ENCODE measurements at regions not wholly inside any gene's neighbourhood (a gene's known extent, or its start where the extent isn't known, plus 50 kb on each side); places are given as distances from the start of the nearest gene placed in this dataset.

- TF ChIP-seq, protein P1, sequence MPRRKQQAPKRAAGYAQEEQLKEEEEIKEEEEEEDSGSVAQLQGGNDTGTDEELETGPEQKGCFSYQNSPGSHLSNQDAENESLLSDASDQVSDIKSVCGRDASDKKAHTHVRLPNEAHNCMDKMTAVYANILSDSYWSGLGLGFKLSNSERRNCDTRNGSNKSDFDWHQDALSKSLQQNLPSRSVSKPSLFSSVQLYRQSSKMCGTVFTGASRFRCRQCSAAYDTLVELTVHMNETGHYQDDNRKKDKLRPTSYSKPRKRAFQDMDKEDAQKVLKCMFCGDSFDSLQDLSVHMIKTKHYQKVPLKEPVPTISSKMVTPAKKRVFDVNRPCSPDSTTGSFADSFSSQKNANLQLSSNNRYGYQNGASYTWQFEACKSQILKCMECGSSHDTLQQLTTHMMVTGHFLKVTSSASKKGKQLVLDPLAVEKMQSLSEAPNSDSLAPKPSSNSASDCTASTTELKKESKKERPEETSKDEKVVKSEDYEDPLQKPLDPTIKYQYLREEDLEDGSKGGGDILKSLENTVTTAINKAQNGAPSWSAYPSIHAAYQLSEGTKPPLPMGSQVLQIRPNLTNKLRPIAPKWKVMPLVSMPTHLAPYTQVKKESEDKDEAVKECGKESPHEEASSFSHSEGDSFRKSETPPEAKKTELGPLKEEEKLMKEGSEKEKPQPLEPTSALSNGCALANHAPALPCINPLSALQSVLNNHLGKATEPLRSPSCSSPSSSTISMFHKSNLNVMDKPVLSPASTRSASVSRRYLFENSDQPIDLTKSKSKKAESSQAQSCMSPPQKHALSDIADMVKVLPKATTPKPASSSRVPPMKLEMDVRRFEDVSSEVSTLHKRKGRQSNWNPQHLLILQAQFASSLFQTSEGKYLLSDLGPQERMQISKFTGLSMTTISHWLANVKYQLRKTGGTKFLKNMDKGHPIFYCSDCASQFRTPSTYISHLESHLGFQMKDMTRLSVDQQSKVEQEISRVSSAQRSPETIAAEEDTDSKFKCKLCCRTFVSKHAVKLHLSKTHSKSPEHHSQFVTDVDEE (CRISPR knock-in tag; IDR thresholded peaks at IDR 0.05): no peak
Observed at GRCh38 chr10:44194435-44194834, 190.5 kb downstream of the CXCL12 start (continued).

DNA sequence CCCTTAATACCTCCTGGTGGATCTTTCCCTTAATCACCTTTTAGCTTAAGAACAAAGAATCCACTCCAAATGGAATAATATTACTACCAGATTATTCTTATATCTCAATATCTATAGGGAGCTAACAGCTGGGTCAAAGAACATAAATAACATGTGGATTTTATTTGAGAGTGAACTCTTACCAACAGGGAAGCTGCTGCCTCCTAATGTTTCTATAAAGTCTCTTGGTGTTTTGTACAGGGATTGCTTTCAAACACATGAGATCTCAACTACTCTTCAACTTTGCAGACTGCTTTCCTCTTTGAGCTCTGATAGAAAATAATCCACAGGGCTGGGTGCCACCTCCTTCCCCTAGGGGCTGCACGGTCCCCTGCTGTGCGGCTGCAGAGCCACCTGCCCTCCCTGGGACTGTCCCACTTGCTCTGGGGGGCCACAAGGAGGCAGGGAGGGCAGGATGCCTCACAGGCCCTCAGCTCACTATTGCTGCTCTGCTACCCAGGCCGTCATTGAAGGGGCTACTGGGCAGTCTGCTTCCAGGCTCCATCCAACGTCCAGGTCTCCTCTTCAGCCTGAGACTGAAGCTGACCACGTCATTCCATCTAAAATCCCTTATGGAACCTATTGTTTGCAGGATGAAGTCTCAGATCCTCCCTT lies 191.2 kb downstream of the CXCL12 start:
- ATAC-seq: no peak
- TF ChIP-seq, protein P2, sequence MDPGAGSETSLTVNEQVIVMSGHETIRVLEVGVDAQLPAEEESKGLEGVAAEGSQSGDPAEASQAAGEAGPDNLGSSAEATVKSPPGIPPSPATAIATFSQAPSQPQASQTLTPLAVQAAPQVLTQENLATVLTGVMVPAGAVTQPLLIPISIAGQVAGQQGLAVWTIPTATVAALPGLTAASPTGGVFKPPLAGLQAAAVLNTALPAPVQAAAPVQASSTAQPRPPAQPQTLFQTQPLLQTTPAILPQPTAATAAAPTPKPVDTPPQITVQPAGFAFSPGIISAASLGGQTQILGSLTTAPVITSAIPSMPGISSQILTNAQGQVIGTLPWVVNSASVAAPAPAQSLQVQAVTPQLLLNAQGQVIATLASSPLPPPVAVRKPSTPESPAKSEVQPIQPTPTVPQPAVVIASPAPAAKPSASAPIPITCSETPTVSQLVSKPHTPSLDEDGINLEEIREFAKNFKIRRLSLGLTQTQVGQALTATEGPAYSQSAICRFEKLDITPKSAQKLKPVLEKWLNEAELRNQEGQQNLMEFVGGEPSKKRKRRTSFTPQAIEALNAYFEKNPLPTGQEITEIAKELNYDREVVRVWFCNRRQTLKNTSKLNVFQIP (CRISPR knock-in tag; IDR thresholded peaks at IDR 0.05; ENCODE audit: borderline replicate concordance, low read depth): no peak
- TF ChIP-seq RARB (CRISPR knock-in tag; IDR thresholded peaks at IDR 0.05) (no peak), CSDC2 (CRISPR knock-in tag; IDR thresholded peaks at IDR 0.05) (no peak), BACH2 (CRISPR knock-in tag; IDR thresholded peaks at IDR 0.05; ENCODE audit: borderline replicate concordance) (no peak), ZC3H10 (CRISPR knock-in tag; IDR thresholded peaks at IDR 0.05) (no peak), ZNF70 (CRISPR knock-in tag; IDR thresholded peaks at IDR 0.05) (no peak), SNAI2 (CRISPR knock-in tag; IDR thresholded peaks at IDR 0.05) (no peak), TOX (CRISPR knock-in tag; IDR thresholded peaks at IDR 0.05; ENCODE audit: borderline replicate concordance) (no peak), ZFP30 (CRISPR knock-in tag; IDR thresholded peaks at IDR 0.05) (no peak), CSRNP3 (CRISPR knock-in tag; IDR thresholded peaks at IDR 0.05) (no peak), TCF4 (CRISPR knock-in tag; IDR thresholded peaks at IDR 0.05; ENCODE audit: borderline replicate concordance) (no peak), ESRRG (CRISPR knock-in tag; IDR thresholded peaks at IDR 0.05) (no peak), PPARA (CRISPR knock-in tag; IDR thresholded peaks at IDR 0.05; ENCODE audit: borderline replicate concordance) (no peak), ISL1 (CRISPR knock-in tag; IDR thresholded peaks at IDR 0.05) (no peak), PATZ1 (CRISPR knock-in tag; IDR thresholded peaks at IDR 0.05; ENCODE audit: borderline replicate concordance) (no peak), CREB5 (CRISPR knock-in tag; IDR thresholded peaks at IDR 0.05; ENCODE audit: low read depth) (no peak), ZFP3 (CRISPR knock-in tag; IDR thresholded peaks at IDR 0.05) (no peak), ZNF8 (CRISPR knock-in tag; IDR thresholded peaks at IDR 0.05) (no peak)

DNA sequence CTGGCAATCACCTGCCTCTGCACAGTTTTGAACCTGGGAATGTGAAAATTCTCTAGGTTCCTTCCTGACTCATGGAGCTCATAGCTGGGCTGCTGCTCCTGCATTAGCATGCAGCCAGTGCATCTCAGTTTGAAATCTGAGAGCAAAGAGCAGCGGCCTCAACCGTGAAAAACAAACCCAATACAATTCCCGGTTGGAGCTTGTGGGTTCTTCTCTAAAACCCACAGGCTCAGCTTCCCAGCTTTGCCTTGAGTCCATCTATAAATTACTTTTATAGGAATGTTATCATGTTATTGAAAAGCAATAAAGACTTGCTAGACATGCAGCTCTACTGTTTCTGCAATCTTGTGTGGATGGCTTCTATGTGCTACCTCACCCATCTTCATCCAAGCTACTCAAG lies 191.7 kb downstream of the CXCL12 start:
- TF ChIP-seq ARNTL (CRISPR knock-in tag; IDR thresholded peaks at IDR 0.05; ENCODE audit: borderline replicate concordance, low read depth): no peak
- no peak for TF ChIP-seq ESRRG (CRISPR knock-in tag; IDR thresholded peaks at IDR 0.05)
- no peak for TF ChIP-seq ZNF565 (CRISPR knock-in tag; conservative IDR thresholded peaks at IDR 0.05; ENCODE audit: low read depth)
- TF ChIP-seq SNAI2 (CRISPR knock-in tag; IDR thresholded peaks at IDR 0.05): no peak
- no peak for TF ChIP-seq CSDC2 (CRISPR knock-in tag; IDR thresholded peaks at IDR 0.05)
- no peak for TF ChIP-seq TOX (CRISPR knock-in tag; IDR thresholded peaks at IDR 0.05; ENCODE audit: borderline replicate concordance)
- TF ChIP-seq TCF4 (CRISPR knock-in tag; IDR thresholded peaks at IDR 0.05; ENCODE audit: borderline replicate concordance): no peak
- TF ChIP-seq CREB5 (CRISPR knock-in tag; IDR thresholded peaks at IDR 0.05; ENCODE audit: low read depth): no peak
- no peak for TF ChIP-seq ISL1 (CRISPR knock-in tag; IDR thresholded peaks at IDR 0.05)
- TF ChIP-seq PPARA (CRISPR knock-in tag; IDR thresholded peaks at IDR 0.05; ENCODE audit: borderline replicate concordance): no peak
- no peak for TF ChIP-seq GLIS3 (CRISPR knock-in tag; IDR thresholded peaks at IDR 0.05)
- no peak for TF ChIP-seq ZNF70 (CRISPR knock-in tag; IDR thresholded peaks at IDR 0.05)
- no peak for TF ChIP-seq ZNF8 (CRISPR knock-in tag; IDR thresholded peaks at IDR 0.05)
- no peak for TF ChIP-seq BACH2 (CRISPR knock-in tag; IDR thresholded peaks at IDR 0.05; ENCODE audit: borderline replicate concordance)
- TF ChIP-seq OSR1 (CRISPR knock-in tag; IDR thresholded peaks at IDR 0.05): no peak
- ATAC-seq: no peak

All from SK-N-SH treated with all-trans-retinoic acid at 6 μM for 48 hours (cell line).